Endothelial cell (in vitro differentiated cells): ENCODE measurements at regions not wholly inside any gene's neighbourhood (a gene's known extent, or its start where the extent isn't known, plus 50 kb on each side); places are given as distances from the start of the nearest gene placed in this dataset.

ENCODE experiments used
- DNase-seq: peaks from one replicate; pipeline ENCODE4 v3.0.0; 2021; ENCODE audit warnings: low spot score
- H3K27ac Mint-ChIP-seq: one replicate; pipeline ENCODE4 v1.8.0; 2021; ENCODE audit warnings: mixed read lengths, inconsistent platforms; ENCODE audit not compliant: unreplicated experiment
- H3K27me3 Mint-ChIP-seq: one replicate; pipeline ENCODE4 v1.8.0; 2021; ENCODE audit warnings: mild to moderate bottlenecking, moderate library complexity, mixed read lengths, inconsistent platforms; ENCODE audit not compliant: unreplicated experiment
- H3K36me3 Mint-ChIP-seq: one replicate; pipeline ENCODE4 v1.8.0; 2021; ENCODE audit warnings: mild to moderate bottlenecking, low read depth, mixed read lengths, inconsistent platforms; ENCODE audit not compliant: unreplicated experiment
- H3K4me1 Mint-ChIP-seq: one replicate; pipeline ENCODE4 v1.8.0; 2021; ENCODE audit warnings: mild to moderate bottlenecking, mixed read lengths, inconsistent platforms; ENCODE audit not compliant: unreplicated experiment
- H3K4me3 Mint-ChIP-seq: one replicate; pipeline ENCODE4 v1.8.0; 2021; ENCODE audit warnings: mild to moderate bottlenecking, mixed read lengths, inconsistent platforms; ENCODE audit not compliant: unreplicated experiment
- H3K9me3 Mint-ChIP-seq: one replicate; pipeline ENCODE4 v1.8.0; 2021; ENCODE audit warnings: mixed read lengths, inconsistent platforms; ENCODE audit not compliant: unreplicated experiment
- TF ChIP-seq, protein P1 (sequence below): fragments of 200-600 bp; sonication (generic); IDR thresholded peaks from one replicate; pipeline ENCODE4 v1.5.0; 2021; ENCODE audit warnings: antibody characterized with exemption; ENCODE audit not compliant: unreplicated experiment

DNA sequence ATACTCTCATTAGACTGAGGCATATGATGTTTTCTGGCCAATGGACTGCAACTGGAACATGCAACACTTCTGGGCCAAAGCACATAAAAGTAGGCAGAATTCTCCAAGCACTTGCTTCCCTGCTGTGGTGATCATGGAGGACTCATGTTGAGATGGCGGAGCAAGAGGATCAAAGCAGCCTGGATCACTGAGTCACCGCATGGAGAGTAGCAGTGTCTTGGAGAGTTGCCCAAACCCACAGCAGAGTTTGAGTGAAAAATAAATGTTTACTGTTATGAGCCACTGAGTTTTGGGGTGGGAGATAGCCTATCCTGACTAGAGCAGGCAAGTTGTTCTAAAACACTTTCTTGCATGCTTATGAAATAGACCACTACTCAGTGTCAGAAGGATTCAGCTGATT, 359.5 kb downstream of the ZNF521 start:
- DNase-seq, result no peak
- TF ChIP-seq, protein P1, sequence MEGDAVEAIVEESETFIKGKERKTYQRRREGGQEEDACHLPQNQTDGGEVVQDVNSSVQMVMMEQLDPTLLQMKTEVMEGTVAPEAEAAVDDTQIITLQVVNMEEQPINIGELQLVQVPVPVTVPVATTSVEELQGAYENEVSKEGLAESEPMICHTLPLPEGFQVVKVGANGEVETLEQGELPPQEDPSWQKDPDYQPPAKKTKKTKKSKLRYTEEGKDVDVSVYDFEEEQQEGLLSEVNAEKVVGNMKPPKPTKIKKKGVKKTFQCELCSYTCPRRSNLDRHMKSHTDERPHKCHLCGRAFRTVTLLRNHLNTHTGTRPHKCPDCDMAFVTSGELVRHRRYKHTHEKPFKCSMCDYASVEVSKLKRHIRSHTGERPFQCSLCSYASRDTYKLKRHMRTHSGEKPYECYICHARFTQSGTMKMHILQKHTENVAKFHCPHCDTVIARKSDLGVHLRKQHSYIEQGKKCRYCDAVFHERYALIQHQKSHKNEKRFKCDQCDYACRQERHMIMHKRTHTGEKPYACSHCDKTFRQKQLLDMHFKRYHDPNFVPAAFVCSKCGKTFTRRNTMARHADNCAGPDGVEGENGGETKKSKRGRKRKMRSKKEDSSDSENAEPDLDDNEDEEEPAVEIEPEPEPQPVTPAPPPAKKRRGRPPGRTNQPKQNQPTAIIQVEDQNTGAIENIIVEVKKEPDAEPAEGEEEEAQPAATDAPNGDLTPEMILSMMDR, result no peak
- Mint-ChIP-seq H3K4me1 (peaks cover 36% of the 10 kb centered on the region), H3K27ac (no peak overlapping the region), H3K9me3 (no peaks in the 10 kb centered on the region), H3K4me3 (no peak overlapping the region), H3K36me3 (no peaks in the 10 kb centered on the region), H3K27me3 (peaks cover 5% of the 10 kb centered on the region)

DNA sequence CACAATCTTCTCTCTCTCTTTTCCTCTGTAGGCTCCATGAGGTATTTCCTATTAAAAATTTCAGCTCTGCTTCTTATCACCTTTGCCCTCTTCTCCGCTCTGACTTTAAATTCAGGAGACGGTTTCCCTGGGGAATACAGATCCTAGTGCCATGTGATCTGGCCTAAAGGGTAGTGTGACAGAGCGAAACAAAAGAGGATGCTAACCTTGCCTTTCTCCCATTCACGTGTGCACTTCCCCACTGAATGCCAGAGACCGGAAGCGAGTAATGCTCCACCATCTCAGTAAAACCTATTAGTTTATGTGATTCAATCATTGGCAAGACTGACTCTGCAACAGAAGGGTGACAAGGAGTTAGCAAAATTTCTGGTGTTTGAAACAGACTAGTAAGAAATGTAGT, 358.3 kb downstream of the ZNF521 start:
- no peak overlapping the region for H3K4me3 Mint-ChIP-seq
- H3K27me3 Mint-ChIP-seq, result peaks cover 2% of the 10 kb centered on the region
- H3K36me3 Mint-ChIP-seq, result no peaks in the 10 kb centered on the region
- H3K9me3 Mint-ChIP-seq, result no peaks in the 10 kb centered on the region
- no peak overlapping the region for H3K27ac Mint-ChIP-seq
- TF ChIP-seq, protein P1, result no peak
- peaks cover 26% of the 10 kb centered on the region for H3K4me1 Mint-ChIP-seq
- DNase-seq, result no peak

DNA sequence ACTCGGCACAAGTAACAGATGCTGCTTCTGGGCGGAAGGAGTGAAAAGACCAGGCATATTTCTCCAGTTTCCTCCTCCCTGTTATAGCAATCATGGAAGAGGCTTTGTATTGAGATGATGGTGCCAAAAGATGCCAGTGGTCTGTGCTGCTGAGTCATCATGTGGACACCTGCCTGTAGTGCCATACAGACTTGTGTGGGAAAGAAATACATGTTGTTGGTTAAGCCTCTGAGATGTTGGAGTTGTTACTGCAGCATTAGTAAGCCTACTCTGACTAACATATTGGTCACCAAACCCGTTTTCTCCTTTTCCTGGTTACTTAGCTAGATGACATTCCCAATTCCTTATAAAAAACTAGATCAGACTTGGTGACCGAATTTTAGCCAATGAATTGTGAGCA, 356.9 kb downstream of the ZNF521 start:
- peaks cover 3% of the 10 kb centered on the region for H3K36me3 Mint-ChIP-seq

DNA sequence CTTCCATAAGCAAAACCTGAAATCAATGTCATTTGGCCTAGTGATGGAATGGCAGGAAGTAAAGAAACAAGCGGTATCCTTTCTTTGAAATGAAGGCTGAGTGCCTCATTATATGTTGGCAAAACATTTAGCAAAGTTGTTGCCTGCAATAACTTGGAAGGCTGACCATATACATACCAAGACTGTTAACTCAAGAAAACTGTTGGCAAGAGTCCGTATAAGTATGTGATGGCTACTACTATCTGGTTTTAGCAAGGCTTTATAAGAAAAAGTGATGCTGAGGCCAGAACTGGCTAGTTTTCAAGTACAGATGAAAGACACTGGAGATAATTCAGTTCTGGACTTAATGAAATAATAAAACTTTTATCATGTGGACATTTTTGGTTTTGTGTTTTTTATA, 356.2 kb downstream of the ZNF521 start:
- no peak overlapping the region for H3K27ac Mint-ChIP-seq

More for the DNA sequence above, 356.9 kb downstream of the ZNF521 start:
- no peaks in the 10 kb centered on the region for H3K27me3 Mint-ChIP-seq
- H3K4me3 Mint-ChIP-seq, result no peak overlapping the region
- no peak for DNase-seq
- peaks cover 18% of the 10 kb centered on the region for H3K4me1 Mint-ChIP-seq
- no peaks in the 10 kb centered on the region for H3K9me3 Mint-ChIP-seq
- no peak overlapping the region for H3K27ac Mint-ChIP-seq
- TF ChIP-seq, protein P1, result no peak

DNA sequence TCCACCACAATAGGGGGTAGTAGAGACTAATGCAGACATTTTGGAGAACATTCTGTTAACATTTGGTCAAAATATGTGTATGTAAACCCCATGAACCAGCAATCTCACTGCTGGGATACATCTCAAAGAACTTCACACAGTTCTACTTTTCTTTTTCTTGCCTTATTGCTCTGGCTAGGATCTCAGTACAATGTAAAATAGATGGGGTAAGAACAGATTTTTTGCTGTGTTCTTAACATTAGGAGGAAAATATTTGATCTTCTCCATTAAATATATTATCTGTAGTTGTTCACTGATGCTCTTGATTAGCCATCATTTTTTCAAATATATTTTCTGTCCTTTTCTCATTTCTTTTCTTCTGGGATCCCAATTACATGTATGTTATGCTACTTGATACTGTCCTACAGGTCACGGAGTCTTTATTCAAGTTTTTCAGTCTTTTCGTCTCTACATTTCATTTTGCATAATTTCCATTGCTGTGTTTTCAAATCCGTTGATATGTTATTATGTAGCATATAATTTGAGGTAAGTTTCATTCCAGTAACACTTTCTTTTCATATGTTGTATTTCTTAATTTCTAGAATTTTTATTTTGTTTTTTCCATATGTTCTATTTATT, 352.2 kb downstream of the ZNF521 start:
- TF ChIP-seq, protein P1, result no peak
- H3K4me1 Mint-ChIP-seq, result peaks cover 17% of the 10 kb centered on the region
- no peaks in the 10 kb centered on the region for H3K9me3 Mint-ChIP-seq
- H3K27ac Mint-ChIP-seq, result no peak overlapping the region
- no peak for DNase-seq
- no peaks in the 10 kb centered on the region for H3K27me3 Mint-ChIP-seq
- H3K36me3 Mint-ChIP-seq, result peaks cover 3% of the 10 kb centered on the region
- no peak overlapping the region for H3K4me3 Mint-ChIP-seq

More for the DNA sequence above, 356.2 kb downstream of the ZNF521 start:
- peaks cover 3% of the 10 kb centered on the region for H3K36me3 Mint-ChIP-seq
- TF ChIP-seq, protein P1, result no peak
- DNase-seq, result no peak
- H3K9me3 Mint-ChIP-seq, result no peaks in the 10 kb centered on the region
- H3K4me3 Mint-ChIP-seq, result no peak overlapping the region
- H3K4me1 Mint-ChIP-seq, result peaks cover 11% of the 10 kb centered on the region
- no peaks in the 10 kb centered on the region for H3K27me3 Mint-ChIP-seq
